Sciatic nerve (tissue), 2 donors: ENCODE measurements at regions not wholly inside any gene's neighbourhood (a gene's known extent, or its start where the extent isn't known, plus 50 kb on each side); places are given as distances from the start of the nearest gene placed in this dataset.
"Not testable (repeated sequence)": the region's sequence is repeated elsewhere in the genome, so short reads cannot be mapped to it uniquely, and the experiment has no call there.

Experiments
- ATAC-seq: fragments of 200-7000 bp; cut with Tn5 transposase; one replicate; pipeline ENCODE4 v1.9.1; 2020; ENCODE audit warnings: mild to moderate bottlenecking, moderate library complexity
- DNase-seq: peaks from one replicate; pipeline ENCODE4 v3.0.0-alpha.2; 2020; ENCODE audit warnings: low spot score
- intact Hi-C: fragments of 100-400 bp; cut with DNase I; formaldehyde crosslinking; loops from one replicate; pipeline ENCODE4 v1.14.2; 2022
- donor health status: DM: no; HTN: no; CAD: no.
- donor health status: DM: no; HTN: no; CAD: no.

GRCh38 chr13:87207280-87208003 is 463.7 kb upstream of the SLITRK5 start:
- intact Hi-C loops, result no loop called here
- no peak for DNase-seq
- ATAC-seq, result no peak

- ATAC-seq, result no peak
- intact Hi-C loops, result no loop called here
Measured at GRCh38 chr13:87208636-87209035, 462.5 kb upstream of the SLITRK5 start.

GRCh38 chr13:87234981-87235380 is 436.2 kb upstream of the SLITRK5 start:
- ATAC-seq, result no peak
- DNase-seq, result no peak
- intact Hi-C loops, result no loop called here

More at GRCh38 chr13:87208636-87209035, 462.5 kb upstream of the SLITRK5 start:
- no peak for DNase-seq

- intact Hi-C loops, result no loop called here
- ATAC-seq, result no peak
- DNase-seq, result no peak
Measured at GRCh38 chr13:87235621-87236020, 435.6 kb upstream of the SLITRK5 start.

- intact Hi-C loops, result no loop called here
- ATAC-seq (no peak), DNase-seq (no peak)
Measured at GRCh38 chr13:87244256-87244890, 426.8 kb upstream of the SLITRK5 start.

- ATAC-seq, intact Hi-C loops: not testable (repeated sequence)
Measured at GRCh38 chr13:87249847-87250246, 421.3 kb upstream of the SLITRK5 start.

GRCh38 chr13:87255394-87255793 is 415.8 kb upstream of the SLITRK5 start:
- intact Hi-C loops, result no loop called here
- no peak for DNase-seq
- no peak for ATAC-seq

More at GRCh38 chr13:87249847-87250246, 421.3 kb upstream of the SLITRK5 start:
- not testable (repeated sequence) for DNase-seq

GRCh38 chr13:87259479-87260083 is 411.6 kb upstream of the SLITRK5 start:
- DNase-seq (no peak), ATAC-seq (no peak)
- intact Hi-C loops, result no loop called here

GRCh38 chr13:87274209-87274819 is 396.9 kb upstream of the SLITRK5 start:
- intact Hi-C loops, result no loop called here
- no peak for DNase-seq
- ATAC-seq, result no peak

- intact Hi-C loops, result no loop called here
- DNase-seq, result no peak
- no peak for ATAC-seq
Measured at GRCh38 chr13:87280139-87280538, 391.0 kb upstream of the SLITRK5 start.

- no peak for DNase-seq
- intact Hi-C loops, result no loop called here
- ATAC-seq, result no peak
Measured at GRCh38 chr13:87287721-87288120, 383.4 kb upstream of the SLITRK5 start.

- ATAC-seq (no peak), DNase-seq (no peak)
- intact Hi-C loops, result no loop called here
Measured at GRCh38 chr13:87295636-87296035, 375.5 kb upstream of the SLITRK5 start.

- intact Hi-C loops, result no loop called here
- ATAC-seq (no peak), DNase-seq (no peak)
Measured at GRCh38 chr13:87302034-87302433, 369.1 kb upstream of the SLITRK5 start.

- no peak for DNase-seq
- intact Hi-C loops, result no loop called here
- ATAC-seq, result no peak
Measured at GRCh38 chr13:87302931-87303330, 368.2 kb upstream of the SLITRK5 start.

GRCh38 chr13:87311165-87311564 is 360.0 kb upstream of the SLITRK5 start:
- ATAC-seq (no peak), DNase-seq (no peak)
- intact Hi-C loops, result no loop called here

- DNase-seq (no peak), ATAC-seq (no peak)
- intact Hi-C loops, result no loop called here
Measured at GRCh38 chr13:87314822-87315221, 356.3 kb upstream of the SLITRK5 start.

GRCh38 chr13:87322386-87322785 is 348.8 kb upstream of the SLITRK5 start:
- intact Hi-C loops, result no loop called here
- ATAC-seq (no peak), DNase-seq (no peak)

- no peak for DNase-seq
- intact Hi-C loops, result no loop called here
- no peak for ATAC-seq
Measured at GRCh38 chr13:87324558-87324957, 346.6 kb upstream of the SLITRK5 start.

GRCh38 chr13:87331178-87331577 is 340.0 kb upstream of the SLITRK5 start:
- intact Hi-C loops, result no loop called here
- DNase-seq (no peak), ATAC-seq (no peak)

GRCh38 chr13:87333599-87333998 is 337.6 kb upstream of the SLITRK5 start:
- intact Hi-C loops, result no loop called here
- ATAC-seq (no peak), DNase-seq (no peak)
